GM23338 (cell line): ENCODE measurements at regions not wholly inside any gene's neighbourhood (a gene's known extent, or its start where the extent isn't known, plus 50 kb on each side); places are given as distances from the start of the nearest gene placed in this dataset.

Source experiments
- ATAC-seq: fragments of 200-7000 bp; cut with Tn5 transposase; 3 replicates; pipeline ENCODE4 v1.9.1; 2020
- DNase-seq: peaks from one replicate; pipeline ENCODE4 v3.0.0-alpha.2; 2015; ENCODE audit warnings: low spot score
- H2AFZ ChIP-seq: fragments of 200-600 bp; sonication (generic); 2 replicates; pipeline ENCODE4 v1.8.0; 2016; ENCODE audit warnings: antibody characterized with exemption, mild to moderate bottlenecking, moderate library complexity
- H3F3A ChIP-seq: fragments of 200-600 bp; sonication (generic); replicated peaks from 2 replicates; pipeline ENCODE4 v1.8.0; 2017; ENCODE audit warnings: antibody characterized with exemption, mixed run types, low read depth
- H3K27ac ChIP-seq: fragments of 200-600 bp; sonication (generic); 2 replicates; pipeline ENCODE4 v1.6.1; 2016; ENCODE audit warnings: low read depth
- H3K27me3 ChIP-seq: fragments of 200-600 bp; sonication (generic); 2 replicates; pipeline ENCODE4 v1.8.0; 2016; ENCODE audit warnings: mild to moderate bottlenecking, mixed run types, moderate library complexity; ENCODE audit not compliant: insufficient read depth
- H3K36me3 ChIP-seq: fragments of 200-600 bp; sonication (generic); 2 replicates; pipeline ENCODE4 v1.8.0; 2016; ENCODE audit warnings: mild to moderate bottlenecking; ENCODE audit not compliant: insufficient read depth
- H3K4me1 ChIP-seq: fragments of 200-600 bp; sonication (generic); 2 replicates; pipeline ENCODE4 v1.8.0; 2016; ENCODE audit warnings: mild to moderate bottlenecking, moderate library complexity; ENCODE audit not compliant: insufficient read depth
- H3K4me2 ChIP-seq: fragments of 200-600 bp; sonication (generic); 2 replicates; pipeline ENCODE4 v1.7.1; 2017; ENCODE audit warnings: mixed run types
- H3K4me3 ChIP-seq: fragments of 200-600 bp; sonication (generic); 2 replicates; pipeline ENCODE4 v1.6.1; 2016; ENCODE audit warnings: mixed run types
- H3K79me2 ChIP-seq: fragments of 200-600 bp; sonication (generic); replicated peaks from 2 replicates; pipeline ENCODE4 v1.8.0; 2017; ENCODE audit warnings: mild to moderate bottlenecking; ENCODE audit not compliant: insufficient read depth
- H3K9me2 ChIP-seq: fragments of 200-600 bp; sonication (generic); 2 replicates; pipeline ENCODE4 v1.8.0; 2017; ENCODE audit not compliant: insufficient read depth
- H4K20me1 ChIP-seq: fragments of 200-600 bp; sonication (generic); replicated peaks from 2 replicates; pipeline ENCODE4 v1.8.0; 2017; ENCODE audit warnings: mild to moderate bottlenecking; ENCODE audit not compliant: insufficient read depth
- H3K27ac Mint-ChIP-seq: 2 replicates; pipeline ENCODE4 v1.8.0; 2020; ENCODE audit warnings: inconsistent platforms, mild to moderate bottlenecking, moderate library complexity, mixed read lengths
- H3K27me3 Mint-ChIP-seq: 3 replicates; pipeline ENCODE4 v1.8.0; 2022; ENCODE audit warnings: low read depth, mild to moderate bottlenecking, moderate library complexity, mixed read lengths, inconsistent platforms; ENCODE audit not compliant: insufficient read depth, poor library complexity
- H3K36me3 Mint-ChIP-seq: 3 replicates; pipeline ENCODE4 v1.8.0; 2021; ENCODE audit warnings: low read depth, mild to moderate bottlenecking, inconsistent platforms, moderate library complexity, mixed read lengths
- H3K4me1 Mint-ChIP-seq: 3 replicates; pipeline ENCODE4 v1.8.0; 2020; ENCODE audit warnings: mild to moderate bottlenecking, inconsistent platforms, mixed read lengths
- H3K4me3 Mint-ChIP-seq: 3 replicates; pipeline ENCODE4 v1.8.0; 2021; ENCODE audit warnings: moderate library complexity, mild to moderate bottlenecking, inconsistent platforms, mixed read lengths
- H3K9me3 Mint-ChIP-seq: 3 replicates; pipeline ENCODE4 v1.8.0; 2020; ENCODE audit warnings: moderate library complexity, mild to moderate bottlenecking, inconsistent platforms, mixed read lengths
- CREB1 ChIP-seq: fragments of 250-450 bp; sonication (Bioruptor Pico); IDR thresholded peaks from 2 replicates; pipeline ENCODE4 v1.5.0; 2020; ENCODE audit warnings: low read depth, mild to moderate bottlenecking, moderate library complexity
- JUNB ChIP-seq: IDR thresholded peaks from one replicate; pipeline ENCODE4 v1.6.1; 2016; ENCODE audit warnings: antibody characterized with exemption; ENCODE audit not compliant: unreplicated experiment
- REST ChIP-seq: IDR thresholded peaks from one replicate; pipeline ENCODE4 v1.6.1; 2018; ENCODE audit warnings: antibody characterized with exemption; ENCODE audit not compliant: unreplicated experiment
- ZNF462 ChIP-seq: fragments of 250-450 bp; sonication (Bioruptor Pico); IDR thresholded peaks from 2 replicates; pipeline ENCODE4 v1.5.0; 2020; ENCODE audit warnings: mild to moderate bottlenecking, moderate library complexity

- TF ChIP-seq ZNF462 (CRISPR knock-in tag) = no peak
- TF ChIP-seq JUNB = no peak
- TF ChIP-seq REST = no peak
These were observed 71.2 kb downstream of the NABP1 start (continued) for GRCh38 chr2:191749181-191749540.

- Mint-ChIP-seq H3K27me3 (no peaks in the 10 kb centered on the region), H3K9me3 (no peaks in the 10 kb centered on the region), H3K36me3 (no peaks in the 10 kb centered on the region), H3K4me3 (no peak overlapping the region), H3K27ac (no peak overlapping the region), H3K4me1 (peaks cover 8% of the 10 kb centered on the region; the same call in 2 of the 3 replicates)
- Histone ChIP-seq H3K27ac (no peak overlapping the region), H3K4me3 (no peak overlapping the region), H3K9me2 (no peaks in the 10 kb centered on the region; the same call in 1 of the 2 replicates), H4K20me1 (no peaks in the 10 kb centered on the region), H3K36me3 (no peaks in the 10 kb centered on the region), H3K27me3 (no peaks in the 10 kb centered on the region), H3K4me2 (no peak overlapping the region), H3F3A (no peaks in the 10 kb centered on the region), H3K79me2 (no peaks in the 10 kb centered on the region), H3K4me1 (peaks cover 4% of the 10 kb centered on the region), H2AFZ (no peak overlapping the region)
- DNase-seq (no peak), ATAC-seq (no peak)
- no peak for TF ChIP-seq CREB1 (CRISPR knock-in tag)
These were observed 76.2 kb downstream of the NABP1 start for GRCh38 chr2:191754103-191754502.
